ENCODE measurements at regions not wholly inside any gene's neighbourhood (a gene's known extent, or its start where the extent isn't known, plus 50 kb on each side); places are given as distances from the start of the nearest gene placed in this dataset.

DNA sequence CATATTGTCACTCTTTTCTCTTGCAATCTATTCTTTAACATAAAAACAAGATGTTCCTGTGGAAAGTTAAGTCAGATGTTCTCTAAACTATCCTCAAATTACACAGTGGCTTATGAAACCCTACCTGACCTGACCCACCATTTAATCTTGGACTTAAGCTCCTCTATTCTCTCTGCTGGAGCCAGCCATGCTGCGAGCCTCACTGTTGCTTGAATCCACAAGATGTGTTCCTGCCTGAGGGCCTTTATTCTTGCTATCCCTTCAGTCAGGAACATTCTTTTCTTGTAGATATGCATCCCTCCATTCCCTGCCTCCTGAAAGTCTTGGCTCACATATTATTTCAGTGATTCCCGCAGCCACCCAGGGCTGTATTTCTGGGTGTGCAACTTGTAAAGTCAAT, 283.2 kb downstream of the EPHA7 start:
- TF ChIP-seq CTCF (IDR thresholded peaks at IDR 0.05; ENCODE audit: insufficient read depth in 1 of 2, low read depth in 1 of 2, low read length in 1 of 2, severe bottlenecking in 1 of 2, unreplicated experiment in 1 of 2), result no peak
- BruUV-seq (replicated peaks), result no TSS peak
- no peaks in the 10 kb centered on the region for H3K4me1 ChIP-seq
- Mint-ChIP-seq H3K9me3 (ENCODE audit: unreplicated experiment) (no peaks in the 10 kb centered on the region), H3K27me3 (ENCODE audit: insufficient read depth, unreplicated experiment) (peaks cover 5% of the 10 kb centered on the region), H3K27ac (ENCODE audit: unreplicated experiment) (no peak overlapping the region), H3K4me3 (ENCODE audit: unreplicated experiment) (no peak overlapping the region), H3K36me3 (ENCODE audit: insufficient read depth, unreplicated experiment) (no peaks in the 10 kb centered on the region), H3K4me1 (ENCODE audit: low read depth, unreplicated experiment) (no peaks in the 10 kb centered on the region)
- intact Hi-C loops (cut with micrococcal nuclease; ENCODE audit: unreplicated experiment), result no loop called here
- H3K9me3 ChIP-seq, result no peaks in the 10 kb centered on the region
- H3K27me3 ChIP-seq (replicated peaks; ENCODE audit: control insufficient read depth, insufficient read depth, low read length), result no peaks in the 10 kb centered on the region
- POLR2A ChIA-PET, result no interaction called here
- no peaks in the 10 kb centered on the region for H3K36me3 ChIP-seq (ENCODE audit: control insufficient read depth, insufficient read depth, low read length)
- H3K4me3 ChIP-seq (ENCODE audit: low read depth, low read length), result no peak overlapping the region
- CTCF ChIA-PET, result no interaction called here
- DNase-seq, result no peak

GRCh38 chr6:93124006-93124632, 295.2 kb downstream of the EPHA7 start:
- DNase-seq, result no peak
- ChIA-PET POLR2A (no interaction called here), CTCF (no interaction called here)
- no peak for TF ChIP-seq CTCF (IDR thresholded peaks at IDR 0.05; ENCODE audit: insufficient read depth in 1 of 2, low read depth in 1 of 2, low read length in 1 of 2, severe bottlenecking in 1 of 2, unreplicated experiment in 1 of 2)
- Mint-ChIP-seq H3K4me3 (ENCODE audit: unreplicated experiment) (no peak overlapping the region), H3K9me3 (ENCODE audit: unreplicated experiment) (no peaks in the 10 kb centered on the region), H3K4me1 (ENCODE audit: low read depth, unreplicated experiment) (no peaks in the 10 kb centered on the region), H3K27ac (ENCODE audit: unreplicated experiment) (no peak overlapping the region), H3K27me3 (ENCODE audit: insufficient read depth, unreplicated experiment) (peaks cover 4% of the 10 kb centered on the region), H3K36me3 (ENCODE audit: insufficient read depth, unreplicated experiment) (no peaks in the 10 kb centered on the region)
- intact Hi-C loops (cut with micrococcal nuclease; ENCODE audit: unreplicated experiment), result no loop called here
- Histone ChIP-seq H3K4me1 (no peaks in the 10 kb centered on the region), H3K4me3 (ENCODE audit: low read depth, low read length) (no peak overlapping the region), H3K36me3 (ENCODE audit: control insufficient read depth, insufficient read depth, low read length) (no peaks in the 10 kb centered on the region), H3K27me3 (replicated peaks; ENCODE audit: control insufficient read depth, insufficient read depth, low read length) (no peaks in the 10 kb centered on the region), H3K9me3 (no peaks in the 10 kb centered on the region)
- BruUV-seq (replicated peaks), result no TSS peak

GRCh38 chr6:93123585-93123984, 295.8 kb downstream of the EPHA7 start:
- POLR2A ChIA-PET, result no interaction called here
- Histone ChIP-seq H3K4me3 (ENCODE audit: low read depth, low read length) (no peak overlapping the region), H3K36me3 (ENCODE audit: control insufficient read depth, insufficient read depth, low read length) (no peaks in the 10 kb centered on the region), H3K4me1 (no peaks in the 10 kb centered on the region), H3K27me3 (replicated peaks; ENCODE audit: control insufficient read depth, insufficient read depth, low read length) (no peaks in the 10 kb centered on the region), H3K9me3 (no peaks in the 10 kb centered on the region)
- no peak for TF ChIP-seq CTCF (IDR thresholded peaks at IDR 0.05; ENCODE audit: insufficient read depth in 1 of 2, low read depth in 1 of 2, low read length in 1 of 2, severe bottlenecking in 1 of 2, unreplicated experiment in 1 of 2)
- H3K4me3 Mint-ChIP-seq (ENCODE audit: unreplicated experiment), result no peak overlapping the region
- H3K4me1 Mint-ChIP-seq (ENCODE audit: low read depth, unreplicated experiment), result no peaks in the 10 kb centered on the region
- BruUV-seq (replicated peaks), result no TSS peak
- no peaks in the 10 kb centered on the region for H3K36me3 Mint-ChIP-seq (ENCODE audit: insufficient read depth, unreplicated experiment)
- intact Hi-C loops (cut with micrococcal nuclease; ENCODE audit: unreplicated experiment), result no loop called here
- DNase-seq, result no peak
- H3K9me3 Mint-ChIP-seq (ENCODE audit: unreplicated experiment), result no peaks in the 10 kb centered on the region
- peaks cover 4% of the 10 kb centered on the region for H3K27me3 Mint-ChIP-seq (ENCODE audit: insufficient read depth, unreplicated experiment)
- CTCF ChIA-PET, result no interaction called here
- H3K27ac Mint-ChIP-seq (ENCODE audit: unreplicated experiment), result no peak overlapping the region

All from Caco-2 (cell line).